Body of pancreas (tissue), 4 donors: ENCODE measurements at regions not wholly inside any gene's neighbourhood (a gene's known extent, or its start where the extent isn't known, plus 50 kb on each side); places are given as distances from the start of the nearest gene placed in this dataset.

Experiments used
- POLR2A ChIP-seq, 3 donors: fragments of 450-650 bp; IDR thresholded peaks; one replicate each; pipeline ENCODE4 v1.6.1; 2016; ENCODE audit warnings: antibody characterized with exemption in 3 of 3, mild to moderate bottlenecking in 2 of 3
- TF ChIP-seq, protein P1 (sequence below), 7 experiments: fragments of 450-650 bp in 4 of 7; fragments of 200-600 bp in 3 of 7; sonication (generic) in 3 of 7; IDR thresholded peaks; one replicate each; pipeline ENCODE4 v1.5.1; 2016 to 2019; ENCODE audit warnings: antibody characterized with exemption in 7 of 7

DNA sequence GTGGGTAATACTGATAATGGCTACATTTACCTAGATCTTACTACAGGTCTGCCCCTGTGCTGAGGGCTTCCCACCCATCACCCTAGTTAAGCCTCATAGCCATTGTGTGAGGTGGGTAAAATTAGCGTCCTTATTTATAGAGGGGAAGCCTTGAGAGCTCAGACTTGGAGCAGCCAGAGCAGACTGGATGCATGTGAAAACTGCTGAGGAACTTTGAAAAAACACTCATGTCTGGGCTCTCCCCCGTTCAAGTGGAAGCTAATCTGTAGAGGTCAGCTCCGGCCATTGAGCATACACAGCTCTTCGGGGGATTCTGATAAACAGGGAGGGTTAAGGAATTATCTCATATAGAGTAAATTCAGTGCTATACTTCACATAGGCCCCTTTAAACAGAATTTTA is 389.7 kb downstream of the RPS6KC1 start:
- TF ChIP-seq, protein P1, sequence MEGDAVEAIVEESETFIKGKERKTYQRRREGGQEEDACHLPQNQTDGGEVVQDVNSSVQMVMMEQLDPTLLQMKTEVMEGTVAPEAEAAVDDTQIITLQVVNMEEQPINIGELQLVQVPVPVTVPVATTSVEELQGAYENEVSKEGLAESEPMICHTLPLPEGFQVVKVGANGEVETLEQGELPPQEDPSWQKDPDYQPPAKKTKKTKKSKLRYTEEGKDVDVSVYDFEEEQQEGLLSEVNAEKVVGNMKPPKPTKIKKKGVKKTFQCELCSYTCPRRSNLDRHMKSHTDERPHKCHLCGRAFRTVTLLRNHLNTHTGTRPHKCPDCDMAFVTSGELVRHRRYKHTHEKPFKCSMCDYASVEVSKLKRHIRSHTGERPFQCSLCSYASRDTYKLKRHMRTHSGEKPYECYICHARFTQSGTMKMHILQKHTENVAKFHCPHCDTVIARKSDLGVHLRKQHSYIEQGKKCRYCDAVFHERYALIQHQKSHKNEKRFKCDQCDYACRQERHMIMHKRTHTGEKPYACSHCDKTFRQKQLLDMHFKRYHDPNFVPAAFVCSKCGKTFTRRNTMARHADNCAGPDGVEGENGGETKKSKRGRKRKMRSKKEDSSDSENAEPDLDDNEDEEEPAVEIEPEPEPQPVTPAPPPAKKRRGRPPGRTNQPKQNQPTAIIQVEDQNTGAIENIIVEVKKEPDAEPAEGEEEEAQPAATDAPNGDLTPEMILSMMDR (IDR thresholded peaks at IDR 0.05): no peak
- no peak for TF ChIP-seq POLR2A (IDR thresholded peaks at IDR 0.05)
